Activated naive CD4-positive, alpha-beta T cell treated with anti-CD3 and anti-CD28 coated beads, Interleukin-2, amount 50 U/mL, for 16 hours (primary cell): ENCODE measurements at regions not wholly inside any gene's neighbourhood (a gene's known extent, or its start where the extent isn't known, plus 50 kb on each side); places are given as distances from the start of the nearest gene placed in this dataset.
"Not testable (repeated sequence)": the region's sequence is repeated elsewhere in the genome, so short reads cannot be mapped to it uniquely, and the experiment has no call there.

Experiments used
- DNase-seq: peaks from one replicate; pipeline ENCODE4 v3.0.0-alpha.2; 2020

- no peak for DNase-seq
Measured at GRCh38 chr12:40431169-40431568, 206.4 kb downstream of the LRRK2 start.

- DNase-seq: no peak
Measured at GRCh38 chr12:40435251-40435650, 210.5 kb downstream of the LRRK2 start.

- no peak for DNase-seq
Measured at GRCh38 chr12:40435951-40436350, 211.2 kb downstream of the LRRK2 start.

GRCh38 chr12:40436564-40436963 lies 211.8 kb downstream of the LRRK2 start:
- DNase-seq: no peak

- DNase-seq: no peak
Measured at GRCh38 chr12:40439771-40440492, 215.1 kb downstream of the LRRK2 start.

GRCh38 chr12:40444174-40444573 lies 219.4 kb downstream of the LRRK2 start:
- DNase-seq: no peak

GRCh38 chr12:40446385-40446784 lies 221.6 kb downstream of the LRRK2 start:
- DNase-seq: no peak

GRCh38 chr12:40448523-40448922 lies 223.7 kb downstream of the LRRK2 start:
- DNase-seq: not testable (repeated sequence)

- no peak for DNase-seq
Measured at GRCh38 chr12:40451661-40452060, 226.9 kb downstream of the LRRK2 start.

- DNase-seq: no peak
Measured at GRCh38 chr12:40464121-40464520, 228.1 kb upstream of the CNTN1 start.

- no peak for DNase-seq
Measured at GRCh38 chr12:40469736-40470135, 222.5 kb upstream of the CNTN1 start.

GRCh38 chr12:40473962-40474361 lies 218.3 kb upstream of the CNTN1 start:
- DNase-seq: no peak

- no peak for DNase-seq
Measured at GRCh38 chr12:40474630-40475029, 217.6 kb upstream of the CNTN1 start.

GRCh38 chr12:40499856-40500255 lies 192.4 kb upstream of the CNTN1 start:
- DNase-seq: no peak

- no peak for DNase-seq
Measured at GRCh38 chr12:40502322-40502721, 189.9 kb upstream of the CNTN1 start.

GRCh38 chr12:40505327-40505726 lies 186.9 kb upstream of the CNTN1 start:
- no peak for DNase-seq

- DNase-seq: no peak
Measured at GRCh38 chr12:40508421-40508820, 183.8 kb upstream of the CNTN1 start.

GRCh38 chr12:40511341-40511740 lies 180.9 kb upstream of the CNTN1 start:
- no peak for DNase-seq

GRCh38 chr12:40515041-40515816 lies 177.0 kb upstream of the CNTN1 start:
- DNase-seq: no peak

GRCh38 chr12:40522837-40523236 lies 169.4 kb upstream of the CNTN1 start:
- DNase-seq: no peak

- DNase-seq: no peak
Measured at GRCh38 chr12:40525054-40525453, 167.2 kb upstream of the CNTN1 start.

- no peak for DNase-seq
Measured at GRCh38 chr12:40534828-40535227, 157.4 kb upstream of the CNTN1 start.

- no peak for DNase-seq
Measured at GRCh38 chr12:40551466-40551865, 140.8 kb upstream of the CNTN1 start.

GRCh38 chr12:40552868-40553267 lies 139.4 kb upstream of the CNTN1 start:
- DNase-seq: no peak

GRCh38 chr12:40557980-40558379 lies 134.3 kb upstream of the CNTN1 start:
- no peak for DNase-seq
